H9 (cell line): ENCODE measurements at regions not wholly inside any gene's neighbourhood (a gene's known extent, or its start where the extent isn't known, plus 50 kb on each side); places are given as distances from the start of the nearest gene placed in this dataset.

Source experiments
- DNase-seq: peaks from one replicate; pipeline ENCODE4 v3.0.0-alpha.2; 2017
- H2AFZ ChIP-seq: one replicate; pipeline ENCODE4 v1.6.1; 2013; ENCODE audit warnings: mild to moderate bottlenecking, low read length, control low read depth, moderate library complexity
- H2AK5ac ChIP-seq: 2 replicates; pipeline ENCODE4 v1.6.1; 2013; ENCODE audit warnings: low read length, control low read depth, mixed read lengths; ENCODE audit not compliant: insufficient read length
- H2BK120ac ChIP-seq: one replicate; pipeline ENCODE4 v1.6.1; 2013; ENCODE audit warnings: low read depth, mild to moderate bottlenecking, low read length, control low read depth, inconsistent platforms; ENCODE audit not compliant: poor library complexity, severe bottlenecking
- H2BK12ac ChIP-seq: 2 replicates; pipeline ENCODE4 v1.6.1; 2013; ENCODE audit warnings: low read length, control low read depth, mixed read lengths, low read depth; ENCODE audit not compliant: insufficient read length
- H2BK15ac ChIP-seq: 2 replicates; pipeline ENCODE4 v1.6.1; 2013; ENCODE audit warnings: low read depth, low read length, control low read depth
- H2BK20ac ChIP-seq: one replicate; pipeline ENCODE4 v1.6.1; 2013; ENCODE audit warnings: low read depth, mild to moderate bottlenecking, low read length, control low read depth, inconsistent platforms; ENCODE audit not compliant: poor library complexity, severe bottlenecking
- H2BK5ac ChIP-seq: 2 replicates; pipeline ENCODE4 v1.6.1; 2013; ENCODE audit warnings: low read length, control low read depth, mixed read lengths; ENCODE audit not compliant: insufficient read length
- H3K14ac ChIP-seq: 2 replicates; pipeline ENCODE4 v1.6.1; 2013; ENCODE audit warnings: low read length, control low read depth; ENCODE audit not compliant: insufficient read depth
- H3K18ac ChIP-seq: 2 replicates; pipeline ENCODE4 v1.6.1; 2013; ENCODE audit warnings: low read depth, mild to moderate bottlenecking, mixed read lengths, low read length, control low read depth; ENCODE audit not compliant: insufficient read length
- H3K23ac ChIP-seq: 2 replicates; pipeline ENCODE4 v1.6.1; 2013; ENCODE audit warnings: low read length, control low read depth, mixed read lengths, low read depth; ENCODE audit not compliant: insufficient read length
- H3K23me2 ChIP-seq: 2 replicates; pipeline ENCODE4 v1.6.1; 2013; ENCODE audit warnings: low read depth, mild to moderate bottlenecking, mixed read lengths, low read length, control low read depth; ENCODE audit not compliant: insufficient read length, poor library complexity, severe bottlenecking
- H3K27ac ChIP-seq: 2 replicates; pipeline ENCODE4 v1.5.1; 2013; ENCODE audit warnings: low read length, control low read depth, mixed read lengths, low read depth; ENCODE audit not compliant: insufficient read length
- H3K27me3 ChIP-seq: 2 replicates; pipeline ENCODE4 v1.6.1; 2013; ENCODE audit warnings: low read length, control low read depth, inconsistent platforms; ENCODE audit not compliant: insufficient read depth
- H3K4ac ChIP-seq: 2 replicates; pipeline ENCODE4 v1.6.1; 2013; ENCODE audit warnings: low read depth, mild to moderate bottlenecking, control low read depth, inconsistent platforms, low read length, moderate library complexity
- H3K4me1 ChIP-seq: 2 replicates; pipeline ENCODE4 v1.6.1; 2013; ENCODE audit warnings: low read length, control low read depth, inconsistent platforms; ENCODE audit not compliant: insufficient read depth
- H3K4me2 ChIP-seq: 2 replicates; pipeline ENCODE4 v1.6.1; 2013; ENCODE audit warnings: low read length, control low read depth, mixed read lengths; ENCODE audit not compliant: insufficient read length, insufficient read depth
- H3K56ac ChIP-seq: 2 replicates; pipeline ENCODE4 v1.6.1; 2013; ENCODE audit warnings: low read depth, mild to moderate bottlenecking, mixed read lengths, low read length, control low read depth; ENCODE audit not compliant: insufficient read length
- H3K79me1 ChIP-seq: 2 replicates; pipeline ENCODE4 v1.6.1; 2013; ENCODE audit warnings: low read depth, mild to moderate bottlenecking, moderate library complexity, low read length, control low read depth, inconsistent platforms; ENCODE audit not compliant: insufficient read depth, poor library complexity, severe bottlenecking
- H3K79me2 ChIP-seq: 2 replicates; pipeline ENCODE4 v1.6.1; 2013; ENCODE audit warnings: low read length, control low read depth, inconsistent platforms; ENCODE audit not compliant: insufficient read depth
- H3K9ac ChIP-seq: 2 replicates; pipeline ENCODE4 v1.6.1; 2013; ENCODE audit warnings: low read length, control low read depth, mixed read lengths; ENCODE audit not compliant: insufficient read length; ENCODE audit errors: extremely low read depth
- H3K9me3 ChIP-seq: one replicate; pipeline ENCODE4 v1.6.1; 2013; ENCODE audit warnings: low read depth, low read length, inconsistent platforms; ENCODE audit not compliant: control insufficient read depth
- H3T11ph ChIP-seq: one replicate; pipeline ENCODE4 v1.6.1; 2013; ENCODE audit warnings: mild to moderate bottlenecking, low read length, control low read depth, inconsistent platforms
- H4K20me1 ChIP-seq: one replicate; pipeline ENCODE4 v1.6.1; 2013; ENCODE audit not compliant: control insufficient read depth, insufficient read length, insufficient read depth
- H4K5ac ChIP-seq: 2 replicates; pipeline ENCODE4 v1.6.1; 2013; ENCODE audit warnings: low read depth, mild to moderate bottlenecking, mixed read lengths, low read length, control low read depth; ENCODE audit not compliant: insufficient read length
- H4K8ac ChIP-seq: replicated peaks from 2 replicates; pipeline ENCODE4 v1.6.1; 2013; ENCODE audit warnings: low read length, control low read depth, mixed read lengths, low read depth; ENCODE audit not compliant: insufficient read length
- H4K91ac ChIP-seq: 2 replicates; pipeline ENCODE4 v1.6.1; 2013; ENCODE audit warnings: low read depth, mild to moderate bottlenecking, moderate library complexity, mixed read lengths, low read length, control low read depth; ENCODE audit not compliant: insufficient read length
- H3K27ac Mint-ChIP-seq, 3 experiments: 2 replicates in 2 of 3; 3 replicates in 1 of 3; pipeline ENCODE4 v1.8.0; 2020 to 2021; ENCODE audit warnings: mixed read lengths in 3 of 3, mild to moderate bottlenecking in 1 of 3, moderate library complexity in 1 of 3
- H3K27me3 Mint-ChIP-seq: 2 replicates; pipeline ENCODE4 v1.8.0; 2021; ENCODE audit warnings: low read depth, mild to moderate bottlenecking, moderate library complexity, mixed read lengths
- H3K36me3 Mint-ChIP-seq, 3 experiments: 2 replicates in 2 of 3; 3 replicates in 1 of 3; pipeline ENCODE4 v1.8.0; 2020 to 2021; ENCODE audit warnings: low read depth in 3 of 3, mixed read lengths in 3 of 3; ENCODE audit not compliant: insufficient read depth in 1 of 3
- H3K4me1 Mint-ChIP-seq, 2 experiments: 2 replicates each; pipeline ENCODE4 v1.8.0; 2020; ENCODE audit warnings: mixed read lengths in 2 of 2
- H3K4me3 Mint-ChIP-seq, 2 experiments: 2 replicates in 1 of 2; 3 replicates in 1 of 2; pipeline ENCODE4 v1.8.0; 2020 to 2021; ENCODE audit warnings: mild to moderate bottlenecking in 2 of 2, mixed read lengths in 2 of 2, moderate library complexity in 1 of 2
- H3K9me3 Mint-ChIP-seq, 2 experiments: 2 replicates in 1 of 2; 3 replicates in 1 of 2; pipeline ENCODE4 v1.8.0; 2020; ENCODE audit warnings: mild to moderate bottlenecking in 2 of 2, mixed read lengths in 2 of 2, moderate library complexity in 1 of 2
- CTCF ChIP-seq: fragments of 200-600 bp; sonication (generic); conservative IDR thresholded peaks from 3 replicates; pipeline ENCODE4 v1.8.0; 2021; ENCODE audit warnings: antibody characterized with exemption, mild to moderate bottlenecking
- whole genome bisulfite sequencing: extraction: QIAGEN DNeasy Blood & Tissue Kit; methylation state at CpG from one replicate; pipeline ENCODE4 v1.1.7; 2013; ENCODE audit warnings: missing lambda C conversion rate, low lambda C conversion rate, mixed read lengths; ENCODE audit not compliant: insufficient read length; ENCODE audit errors: extremely low coverage; 5-methylcytosine and 5-hydroxymethylcytosine counted together

GRCh38 chr3:87161417-87161816, 65.7 kb upstream of the CHMP2B start:
- H3K27me3 Mint-ChIP-seq = no peaks in the 10 kb centered on the region

More at GRCh38 chr3:87161417-87161816, 65.7 kb upstream of the CHMP2B start:
- Histone ChIP-seq H2BK20ac (no peak overlapping the region), H3K23ac (no peak overlapping the region), H3K14ac (no peak overlapping the region), H4K91ac (no peak overlapping the region), H3K23me2 (no peaks in the 10 kb centered on the region), H2BK5ac (no peak overlapping the region), H2BK12ac (no peak overlapping the region), H2AK5ac (no peak overlapping the region), H3K4me1 (no peaks in the 10 kb centered on the region), H3K9me3 (no peaks in the 10 kb centered on the region), H3K4ac (no peak overlapping the region), H3K18ac (no peak overlapping the region), H4K8ac (no peak overlapping the region), H3K9ac (no peak overlapping the region), H3K27ac (no peak overlapping the region), H3K79me2 (no peaks in the 10 kb centered on the region), H4K5ac (no peak overlapping the region), H3T11ph (no peak overlapping the region), H2BK15ac (no peak overlapping the region), H2AFZ (no peak overlapping the region), H3K79me1 (no peaks in the 10 kb centered on the region), H3K27me3 (no peaks in the 10 kb centered on the region), H3K4me2 (no peak overlapping the region), H2BK120ac (no peak overlapping the region), H4K20me1 (no peaks in the 10 kb centered on the region), H3K56ac (no peak overlapping the region)
- Mint-ChIP-seq H3K9me3 (no peaks in the 10 kb centered on the region), H3K36me3 (no peaks in the 10 kb centered on the region; a peak in 1 of 7 replicates), H3K27ac (peak overlapping the region; percentile 48 to 86 (median 83); a peak in 4 of 7 replicates), H3K4me3 (no peak overlapping the region), H3K4me1 (peaks cover 16 to 17% of the 10 kb centered on the region in 2 experiments)
- no peak for TF ChIP-seq CTCF
- DNase-seq = no peak
- no CpG with 5 or more reads among the region's 1 CpG for WGBS
